Thyroid gland (tissue), 4 donors: ENCODE measurements at regions not wholly inside any gene's neighbourhood (a gene's known extent, or its start where the extent isn't known, plus 50 kb on each side); places are given as distances from the start of the nearest gene placed in this dataset.

Experiments
- DNase-seq, 2 donors: peaks; one replicate each; pipeline ENCODE4 v3.0.0-alpha.2; 2019
- H3K27ac ChIP-seq, 3 donors: fragments of 200-600 bp; sonication (generic); 1 replicate in 2 of 3; 2 replicates in 1 of 3; pipeline ENCODE4 v1.5.1; 2016 to 2019; ENCODE audit warnings: mild to moderate bottlenecking in 1 of 3, moderate library complexity in 1 of 3
- H3K27me3 ChIP-seq: fragments of 200-600 bp; sonication (generic); one replicate; pipeline ENCODE4 v1.5.1; 2019
- H3K36me3 ChIP-seq, 2 donors: fragments of 200-600 bp; sonication (generic); one replicate each; pipeline ENCODE4 v1.5.1; 2016 to 2019
- H3K4me1 ChIP-seq, 2 donors: fragments of 200-600 bp; sonication (generic); one replicate each; pipeline ENCODE4 v1.5.1; 2017 to 2019
- H3K4me3 ChIP-seq, 3 donors: fragments of 200-600 bp; sonication (generic); replicated peaks in 1 of 3; 1 replicate in 2 of 3; 2 replicates in 1 of 3; pipeline ENCODE4 v1.5.1; 2016; ENCODE audit warnings: mild to moderate bottlenecking in 1 of 3
- H3K9me3 ChIP-seq: fragments of 200-600 bp; sonication (generic); one replicate; pipeline ENCODE4 v1.5.1; 2017
- POLR2A ChIP-seq, 2 donors: fragments of 450-650 bp; IDR thresholded peaks; one replicate each; pipeline ENCODE4 v1.6.1; 2017; ENCODE audit warnings: antibody characterized with exemption in 2 of 2, mild to moderate bottlenecking in 2 of 2, moderate library complexity in 1 of 2
- WGBS, 2 donors: methylation state at CpG; one replicate each; pipeline ENCODE4 v1.1.5; 2017; 5-methylcytosine and 5-hydroxymethylcytosine counted together
- intact Hi-C: fragments of 100-400 bp; cut with DNase I; formaldehyde crosslinking; loops from one replicate; pipeline ENCODE4 v1.15.1; 2023
- TF ChIP-seq, protein P1 (sequence below), 6 experiments: fragments of 200-600 bp in 3 of 6; fragments of 450-650 bp in 3 of 6; sonication (generic) in 3 of 6; IDR thresholded peaks; one replicate each; pipeline ENCODE4 v1.5.1; 2016 to 2019; ENCODE audit warnings: antibody characterized with exemption in 6 of 6, mild to moderate bottlenecking in 2 of 6, inconsistent platforms in 1 of 6, moderate library complexity in 1 of 6

DNA sequence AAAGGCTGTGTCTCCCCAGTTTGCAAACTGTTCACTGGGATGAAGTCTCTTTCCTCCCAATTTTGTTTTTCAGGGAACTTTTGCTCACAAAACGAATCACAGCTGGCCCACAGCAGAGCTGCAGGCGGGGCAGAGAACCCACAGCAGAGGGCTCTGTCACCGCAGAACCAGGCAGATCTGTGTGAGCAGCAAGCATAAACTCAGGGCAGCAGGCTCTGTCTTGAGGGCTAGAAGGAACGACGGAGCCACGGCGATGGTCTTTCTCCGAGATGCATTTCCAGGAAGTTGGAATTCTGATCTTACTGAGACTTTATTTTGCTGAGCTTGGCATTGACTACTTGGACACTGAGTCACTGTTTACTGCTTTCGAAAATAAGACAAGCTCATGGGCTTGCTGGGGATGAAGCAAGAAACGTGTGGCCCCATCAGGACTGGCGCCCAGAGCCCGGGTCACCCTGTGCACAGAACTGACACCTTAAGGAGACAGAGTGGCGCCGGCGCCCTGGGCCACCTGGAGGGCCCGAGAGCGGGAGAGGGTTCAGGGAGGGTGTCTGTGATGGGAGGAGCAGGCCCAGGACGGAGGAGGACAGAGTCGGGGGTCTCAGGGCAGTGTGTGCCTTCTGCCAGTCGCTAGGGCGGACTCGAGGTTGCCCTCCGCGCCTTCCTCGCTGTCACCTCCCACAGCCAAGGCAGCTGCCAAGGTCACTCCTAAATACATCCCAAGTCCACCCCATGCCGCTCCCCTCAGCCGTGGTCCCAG, 106.3 kb upstream of the NXT1 start:
- Histone ChIP-seq H3K4me3 (no peak overlapping the region), H3K9me3 (no peaks in the 10 kb centered on the region), H3K4me1 (peaks cover 0 to 5% of the 10 kb centered on the region in 2 donors), H3K27ac (no peak overlapping the region), H3K27me3 (no peaks in the 10 kb centered on the region), H3K36me3 (no peaks in the 10 kb centered on the region)
- intact Hi-C loops = no loop called here
- 86 to 90% methylated on average over 27 of the region's 27 CpGs for WGBS, 2 donors
- no peak for DNase-seq
- TF ChIP-seq, protein P1, sequence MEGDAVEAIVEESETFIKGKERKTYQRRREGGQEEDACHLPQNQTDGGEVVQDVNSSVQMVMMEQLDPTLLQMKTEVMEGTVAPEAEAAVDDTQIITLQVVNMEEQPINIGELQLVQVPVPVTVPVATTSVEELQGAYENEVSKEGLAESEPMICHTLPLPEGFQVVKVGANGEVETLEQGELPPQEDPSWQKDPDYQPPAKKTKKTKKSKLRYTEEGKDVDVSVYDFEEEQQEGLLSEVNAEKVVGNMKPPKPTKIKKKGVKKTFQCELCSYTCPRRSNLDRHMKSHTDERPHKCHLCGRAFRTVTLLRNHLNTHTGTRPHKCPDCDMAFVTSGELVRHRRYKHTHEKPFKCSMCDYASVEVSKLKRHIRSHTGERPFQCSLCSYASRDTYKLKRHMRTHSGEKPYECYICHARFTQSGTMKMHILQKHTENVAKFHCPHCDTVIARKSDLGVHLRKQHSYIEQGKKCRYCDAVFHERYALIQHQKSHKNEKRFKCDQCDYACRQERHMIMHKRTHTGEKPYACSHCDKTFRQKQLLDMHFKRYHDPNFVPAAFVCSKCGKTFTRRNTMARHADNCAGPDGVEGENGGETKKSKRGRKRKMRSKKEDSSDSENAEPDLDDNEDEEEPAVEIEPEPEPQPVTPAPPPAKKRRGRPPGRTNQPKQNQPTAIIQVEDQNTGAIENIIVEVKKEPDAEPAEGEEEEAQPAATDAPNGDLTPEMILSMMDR (IDR thresholded peaks at IDR 0.05) = no peak
- no peak for TF ChIP-seq POLR2A (IDR thresholded peaks at IDR 0.05)

DNA sequence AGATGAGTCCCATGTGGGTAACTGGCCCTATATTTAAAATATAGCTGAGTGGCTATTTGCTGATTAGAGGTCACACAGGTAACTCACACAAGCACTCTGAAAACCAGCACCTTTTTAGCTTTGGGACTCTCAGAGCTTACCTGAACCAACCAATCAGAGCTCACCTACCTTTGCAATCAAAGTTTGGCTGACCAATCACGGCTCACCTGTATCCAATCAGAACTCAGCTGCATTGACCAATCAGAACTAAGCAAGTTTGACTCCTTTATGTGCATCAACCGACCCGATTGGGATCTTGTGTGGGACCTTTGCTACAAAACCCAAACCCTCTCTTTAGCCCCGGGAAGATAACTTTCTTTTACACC, 106.8 kb upstream of the NXT1 start:
- no peak for DNase-seq
- Histone ChIP-seq H3K4me3 (no peak overlapping the region), H3K27ac (no peak overlapping the region), H3K36me3 (no peaks in the 10 kb centered on the region), H3K4me1 (peaks cover 0 to 5% of the 10 kb centered on the region in 2 donors), H3K9me3 (no peaks in the 10 kb centered on the region), H3K27me3 (no peaks in the 10 kb centered on the region)
- intact Hi-C loops = no loop called here
- 90 to 94% methylated on average over 4 of the region's 4 CpGs for WGBS, 2 donors
- no peak for TF ChIP-seq POLR2A (IDR thresholded peaks at IDR 0.05)
- TF ChIP-seq, protein P1 (IDR thresholded peaks at IDR 0.05) = no peak

DNA sequence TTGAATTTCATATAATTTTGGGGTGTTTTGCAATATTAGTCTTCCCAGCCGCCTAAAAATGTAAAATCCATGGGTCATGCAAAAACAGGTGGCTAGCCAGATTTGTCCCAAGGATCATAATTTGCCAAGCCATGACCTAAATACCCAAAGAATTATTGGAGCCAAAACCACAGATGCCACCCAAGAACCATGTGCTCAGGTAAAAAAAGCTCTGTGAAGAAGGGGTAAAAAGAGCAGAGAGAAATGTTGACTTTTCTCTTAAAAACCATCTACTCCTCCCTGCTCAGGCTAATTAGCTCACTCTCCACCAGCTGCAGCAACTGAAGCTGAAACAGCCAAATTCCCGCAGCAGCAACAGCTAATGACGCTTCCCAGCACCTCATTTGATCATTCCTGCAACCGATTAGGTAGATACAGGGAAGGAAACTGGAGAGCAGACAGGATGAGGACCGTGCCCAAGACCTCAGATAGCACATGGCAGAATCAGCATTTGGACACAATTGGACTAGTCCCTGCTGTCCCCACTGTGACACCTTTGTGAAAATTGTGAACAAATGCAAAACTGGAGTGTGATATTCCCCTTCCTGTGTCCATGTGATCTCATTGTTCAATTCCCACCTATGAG, 107.9 kb upstream of the NXT1 start:
- 48 to 64% methylated on average over 5 of the region's 5 CpGs for WGBS, 2 donors
- Histone ChIP-seq H3K4me1 (peaks cover 0 to 3% of the 10 kb centered on the region in 2 donors), H3K36me3 (no peaks in the 10 kb centered on the region), H3K27me3 (no peaks in the 10 kb centered on the region), H3K27ac (no peak overlapping the region), H3K9me3 (no peaks in the 10 kb centered on the region), H3K4me3 (no peak overlapping the region)
- intact Hi-C loops = no loop called here
- TF ChIP-seq, protein P1 (IDR thresholded peaks at IDR 0.05) = no peak
- no peak for TF ChIP-seq POLR2A (IDR thresholded peaks at IDR 0.05)
- no peak for DNase-seq

DNA sequence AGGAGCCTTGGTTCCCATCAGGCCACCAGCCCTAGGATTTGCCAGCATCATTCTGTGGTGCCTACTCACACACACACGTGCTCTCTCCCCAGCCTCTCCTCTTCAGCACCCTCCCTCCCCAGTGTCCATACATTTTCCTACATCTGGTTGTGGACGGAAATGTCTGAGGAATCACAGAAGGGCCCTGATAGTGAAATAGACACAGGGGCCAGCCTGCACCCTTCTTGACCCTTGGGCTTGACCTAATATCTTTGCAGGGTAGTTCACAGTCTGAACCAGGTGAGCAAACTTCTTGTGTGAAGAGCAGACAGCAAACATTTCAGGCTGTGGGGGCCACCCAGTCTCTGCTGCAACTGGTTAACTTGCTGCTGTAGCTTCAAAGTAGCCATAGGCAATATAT, 108.5 kb upstream of the NXT1 start:
- Histone ChIP-seq H3K4me1 (no peaks in the 10 kb centered on the region), H3K27me3 (no peaks in the 10 kb centered on the region), H3K36me3 (no peaks in the 10 kb centered on the region), H3K4me3 (no peak overlapping the region), H3K27ac (no peak overlapping the region), H3K9me3 (no peaks in the 10 kb centered on the region)
- 74 to 79% methylated on average over 2 of the region's 2 CpGs for WGBS, 2 donors
- no peak for DNase-seq
- TF ChIP-seq POLR2A (IDR thresholded peaks at IDR 0.05) = no peak
- TF ChIP-seq, protein P1 (IDR thresholded peaks at IDR 0.05) = no peak
- intact Hi-C loops = no loop called here

DNA sequence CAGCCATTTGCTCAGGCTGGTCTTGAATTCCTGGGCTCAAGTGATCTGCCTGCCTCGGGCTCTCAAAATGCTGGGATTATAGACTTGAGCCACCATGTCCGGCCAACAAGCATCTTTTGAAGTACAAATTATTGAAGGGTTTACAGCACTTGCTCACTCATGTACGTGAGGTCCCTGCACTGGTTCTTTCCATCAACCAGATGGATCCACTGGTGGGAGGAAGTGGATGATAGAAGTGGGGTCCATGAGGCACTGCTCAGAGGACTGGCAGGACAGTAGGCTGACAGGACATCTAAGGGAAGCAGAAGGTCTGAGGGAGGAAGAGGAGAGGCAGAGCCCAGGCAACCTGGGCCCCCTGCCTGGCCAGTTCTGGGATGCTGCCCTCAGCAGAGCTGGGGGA, 109.2 kb upstream of the NXT1 start:
- intact Hi-C loops = no loop called here
- DNase-seq = no peak

More for the DNA sequence above, 109.2 kb upstream of the NXT1 start:
- WGBS, 2 donors = 73 to 79% methylated on average over 3 of the region's 3 CpGs
- no peaks in the 10 kb centered on the region for H3K27me3 ChIP-seq
- H3K4me3 ChIP-seq = no peak overlapping the region
- no peaks in the 10 kb centered on the region for H3K4me1 ChIP-seq
- TF ChIP-seq, protein P1 (IDR thresholded peaks at IDR 0.05) = no peak
- TF ChIP-seq POLR2A (IDR thresholded peaks at IDR 0.05) = no peak
- no peaks in the 10 kb centered on the region for H3K9me3 ChIP-seq
- H3K36me3 ChIP-seq = no peaks in the 10 kb centered on the region
- H3K27ac ChIP-seq = no peak overlapping the region
